Fibroblast of skin of right biceps (primary cell): ENCODE measurements at regions not wholly inside any gene's neighbourhood (a gene's known extent, or its start where the extent isn't known, plus 50 kb on each side); places are given as distances from the start of the nearest gene placed in this dataset.
A peak's percentile ranks its signal among the peaks of the same experiment; 100 is the strongest.

ENCODE experiments used
- DNase-seq: peaks from one replicate; pipeline ENCODE4 v3.0.0-alpha.2; 2013

DNA sequence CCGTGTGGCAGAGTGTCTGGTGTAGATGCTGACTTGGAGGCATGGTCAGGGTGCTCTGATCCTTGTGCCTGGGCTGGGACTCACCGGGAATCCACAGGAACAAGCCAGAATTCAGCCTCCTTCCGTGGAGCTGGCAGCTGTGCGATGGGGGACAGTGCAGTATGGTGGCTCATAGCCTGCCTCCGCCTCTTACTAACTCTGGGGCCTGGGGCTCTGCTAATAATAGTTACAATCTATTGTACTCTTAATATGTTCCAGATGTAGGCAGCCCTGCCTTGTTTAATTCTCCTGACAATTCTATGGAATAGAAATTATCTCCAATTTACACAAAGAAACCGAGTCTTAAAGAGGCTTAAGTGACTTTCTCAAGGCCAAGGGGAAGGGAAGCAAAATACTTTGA, 77.6 kb downstream of the PCDH1 start:
- peak; percentile 34 for DNase-seq

DNA sequence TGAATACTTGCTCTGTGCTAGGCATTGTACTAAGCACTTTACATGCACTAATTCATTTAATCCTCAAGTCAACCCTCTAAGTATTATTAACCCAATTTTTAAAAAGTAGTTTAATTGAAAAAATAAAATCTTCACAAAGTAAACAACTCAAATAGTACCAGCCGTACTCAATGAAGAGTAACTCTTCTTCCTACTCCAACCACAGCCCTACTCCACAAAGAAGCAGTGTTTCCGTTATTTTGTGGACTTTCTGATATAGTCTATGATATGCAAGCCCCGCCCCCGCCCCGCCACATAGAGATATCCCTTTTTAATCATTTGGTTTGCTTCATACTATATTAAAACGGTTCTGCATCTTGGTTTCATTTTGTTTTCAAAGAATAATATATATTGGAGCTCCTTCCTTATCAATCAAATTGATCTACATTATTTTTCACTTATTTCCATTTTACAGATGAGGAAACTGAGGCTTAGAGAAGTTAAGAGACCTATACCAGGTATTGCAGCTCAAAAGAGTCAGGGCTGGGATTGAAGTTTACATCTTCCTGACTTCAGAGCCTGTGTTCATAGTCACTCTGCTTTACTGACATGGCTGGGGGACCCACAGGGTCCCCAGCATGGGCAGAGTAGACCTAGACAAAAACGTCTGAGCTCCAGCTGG, 78.6 kb downstream of the PCDH1 start:
- no peak for DNase-seq

DNA sequence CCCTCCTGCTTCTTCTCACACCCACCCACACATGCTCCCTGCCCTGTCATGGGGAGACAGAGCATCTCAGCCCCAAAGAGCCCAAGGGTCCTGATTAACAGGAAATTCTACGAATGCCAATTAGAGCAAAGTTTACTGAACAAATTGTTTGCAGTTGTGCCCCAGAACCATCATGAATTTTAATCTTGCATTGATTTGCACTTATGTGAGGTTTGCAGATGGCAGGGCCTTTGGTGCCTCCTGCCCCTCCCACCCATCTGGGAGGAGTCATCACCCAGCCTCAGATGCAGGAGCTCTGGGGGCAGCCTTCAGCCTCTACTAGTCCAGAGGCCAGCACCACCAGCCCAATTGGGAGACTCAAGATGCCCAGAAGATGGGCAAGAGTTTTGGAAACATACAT, 80.8 kb downstream of the PCDH1 start:
- no peak for DNase-seq

DNA sequence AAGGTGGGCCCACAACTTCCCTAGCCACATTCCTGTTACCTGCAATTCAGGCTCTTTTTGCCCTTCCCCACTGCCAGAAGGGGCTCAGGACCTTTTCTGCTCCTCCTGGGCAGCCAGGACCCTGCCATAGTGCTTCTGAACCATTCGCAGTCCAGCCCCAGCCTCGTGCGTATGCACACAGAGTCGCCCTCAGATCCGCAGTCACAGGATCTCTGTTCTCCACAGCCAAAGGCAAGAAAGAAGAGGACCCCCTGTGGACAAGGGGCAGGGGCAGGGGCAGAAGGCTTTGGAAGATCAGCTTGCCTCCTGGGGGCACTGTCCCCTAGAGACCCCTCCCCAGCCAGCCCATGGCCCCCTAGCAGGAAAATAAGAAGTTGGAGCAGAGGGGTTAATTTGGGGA, 82.8 kb downstream of the PCDH1 start:
- DNase-seq = no peak

DNA sequence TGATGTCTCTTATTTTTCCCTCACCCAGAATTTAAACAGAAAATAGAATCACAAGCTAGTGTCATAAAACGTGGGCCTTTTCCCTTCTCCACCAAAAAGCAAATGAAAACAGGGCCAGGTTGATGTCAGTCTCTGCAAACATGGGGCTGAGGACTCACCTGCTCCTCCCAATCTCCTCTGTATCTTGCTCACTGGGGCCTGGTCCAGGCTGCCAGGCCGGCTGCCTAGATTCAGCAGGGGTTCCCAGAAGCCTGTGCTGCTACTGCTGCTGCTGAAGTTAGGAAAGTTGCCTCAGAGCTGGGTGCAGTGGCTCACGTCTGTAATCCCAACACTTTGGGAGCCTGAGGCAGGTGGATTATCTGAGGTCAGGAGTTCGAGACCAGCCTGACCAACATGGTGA, 84.3 kb downstream of the PCDH1 start:
- no peak for DNase-seq

DNA sequence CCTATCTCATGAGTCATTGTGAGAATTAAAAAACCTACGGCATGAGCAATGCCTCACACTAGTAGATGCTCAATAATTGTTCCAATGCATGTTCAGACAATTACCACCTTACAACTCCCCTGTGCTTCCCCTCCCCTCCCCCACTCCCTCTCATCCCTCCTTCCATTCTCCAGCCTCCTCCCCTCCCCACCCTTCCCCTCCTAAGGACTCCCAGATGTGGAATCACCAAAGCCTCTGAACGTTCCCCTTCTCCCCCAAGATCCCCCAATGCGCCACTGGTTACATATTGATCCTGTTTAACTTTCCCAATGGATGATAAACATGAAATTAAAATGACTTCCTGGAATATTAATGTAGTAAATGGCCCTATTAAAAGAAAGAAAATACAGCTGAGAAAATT, 84.8 kb downstream of the PCDH1 start:
- no peak for DNase-seq

DNA sequence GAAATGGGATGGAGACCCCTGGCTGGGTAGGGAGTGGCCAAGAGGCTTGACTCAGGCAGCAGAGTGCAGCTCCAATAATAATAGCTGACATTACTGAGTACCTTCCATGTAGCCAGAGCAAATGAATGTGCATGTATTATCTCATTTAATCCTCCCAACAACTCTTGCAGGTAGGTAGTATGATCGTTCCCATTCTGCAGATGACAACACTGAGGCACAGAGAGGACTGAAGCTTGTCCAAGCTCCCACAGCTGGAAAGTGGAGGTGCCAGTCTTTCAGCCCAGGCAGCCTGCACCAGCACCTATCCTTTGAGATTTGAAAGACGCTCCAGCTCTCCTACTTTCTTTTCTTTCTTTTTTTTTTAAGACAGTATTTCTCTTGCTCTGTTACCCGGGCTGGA, 87.6 kb downstream of the PCDH1 start:
- DNase-seq = no peak

DNA sequence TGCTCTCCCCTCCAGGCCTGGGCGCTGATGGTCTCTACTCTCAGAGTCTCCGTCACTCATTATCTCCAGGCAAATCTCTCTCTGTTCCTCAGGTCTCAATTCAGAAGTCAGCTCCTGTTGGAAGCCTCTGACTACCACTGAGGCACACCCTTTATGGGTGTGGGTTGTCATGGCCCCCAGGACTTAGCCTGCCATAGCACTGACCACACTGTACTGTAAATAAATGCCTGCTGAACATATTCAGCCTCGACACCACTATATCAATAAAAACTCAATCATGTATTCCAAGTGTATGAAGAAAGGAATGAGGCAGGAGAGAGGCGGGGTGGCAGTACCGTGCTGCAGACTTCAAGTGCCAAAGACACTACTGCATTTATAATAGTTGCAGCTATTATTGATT, 88.9 kb downstream of the PCDH1 start:
- DNase-seq = no peak

DNA sequence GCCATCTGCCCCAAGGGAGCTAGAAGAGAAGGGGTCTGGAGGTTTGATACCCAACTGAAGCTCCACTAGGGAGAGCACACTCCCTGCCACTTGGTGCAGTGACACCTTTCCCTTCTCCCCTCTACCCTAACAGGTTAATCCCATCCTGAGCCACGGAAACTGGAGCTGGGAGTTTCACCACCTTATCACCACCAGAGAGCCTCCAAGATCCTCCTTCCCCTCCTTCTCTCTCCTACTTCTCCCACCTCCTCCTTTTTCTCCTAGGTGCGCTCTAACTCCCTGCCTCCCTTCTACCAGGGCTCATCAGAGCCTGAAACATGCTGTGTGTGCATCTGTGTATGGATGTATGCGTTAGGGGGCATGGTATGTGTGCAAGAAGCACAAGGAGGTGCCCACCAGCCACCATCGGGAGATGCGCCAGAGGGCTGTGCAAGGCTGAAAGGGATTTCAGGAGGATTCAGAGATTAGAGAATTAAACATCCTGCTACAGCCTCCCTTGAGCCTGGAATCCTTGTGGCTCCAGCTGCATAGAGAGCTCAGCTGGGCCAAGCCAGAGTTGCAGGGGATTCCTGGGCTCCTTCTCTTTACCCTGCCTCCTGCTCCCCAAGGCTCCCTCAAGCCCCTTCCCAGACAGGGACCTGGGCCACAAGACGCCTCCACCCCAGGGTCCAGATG, 89.8 kb downstream of the PCDH1 start:
- no peak for DNase-seq

DNA sequence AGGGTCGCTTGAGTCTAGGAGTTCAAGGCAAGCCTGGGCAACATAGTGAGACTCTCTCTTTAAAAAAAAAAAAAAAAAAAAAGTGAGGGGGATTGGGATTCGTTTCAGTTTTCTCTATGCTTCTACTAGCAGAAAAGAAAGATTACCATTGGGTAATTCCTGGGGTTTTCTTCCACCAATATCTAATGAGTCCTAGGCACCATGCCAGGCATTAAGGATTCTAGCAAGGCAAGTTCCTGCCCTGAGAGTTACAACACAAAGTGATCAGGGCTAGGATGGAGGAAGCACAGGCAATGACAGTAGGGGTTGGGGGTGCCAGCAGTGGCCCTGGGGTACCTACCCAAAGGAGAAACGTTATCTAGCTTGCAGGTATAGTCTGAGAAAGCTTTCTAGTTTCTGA, 90.8 kb downstream of the PCDH1 start:
- DNase-seq = no peak

DNA sequence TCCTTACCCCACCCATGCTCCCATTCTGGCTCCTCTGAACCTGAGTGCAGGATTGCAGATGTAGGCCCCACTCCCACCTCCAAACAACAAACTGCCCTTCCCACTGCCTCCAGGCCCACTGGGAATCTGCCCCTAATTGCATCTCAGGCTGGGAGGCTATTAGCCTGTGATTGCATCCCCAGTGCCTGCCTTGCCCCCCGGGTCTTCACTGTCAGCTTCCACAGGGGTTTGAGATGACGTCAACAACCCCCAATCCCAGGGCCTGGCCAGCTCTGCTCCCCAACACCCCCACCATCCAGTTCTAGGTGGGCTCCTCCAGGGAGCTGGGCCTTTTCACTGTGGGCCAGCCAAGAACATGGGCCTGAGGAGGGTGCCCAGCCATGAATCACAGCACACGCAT, 91.5 kb downstream of the PCDH1 start:
- no peak for DNase-seq

DNA sequence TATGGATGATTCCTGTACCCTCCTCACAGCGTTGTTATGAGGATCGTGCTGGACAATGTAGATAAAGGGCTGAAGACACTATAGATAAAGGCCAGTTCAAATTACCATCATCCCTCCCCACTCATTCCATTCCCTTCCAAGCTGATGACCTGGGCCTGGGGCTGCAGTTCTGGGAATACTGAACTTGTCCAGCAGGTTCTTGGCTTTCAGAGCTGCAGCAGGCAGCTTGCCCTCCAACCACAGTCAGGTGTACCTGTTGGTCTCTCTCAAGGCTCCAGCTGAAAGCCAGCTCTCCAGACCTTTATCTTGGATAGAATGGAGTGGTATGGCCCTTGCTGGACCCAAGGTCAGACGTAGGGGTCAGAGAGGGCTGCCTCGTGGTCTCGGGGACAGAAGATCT, 92.5 kb downstream of the PCDH1 start:
- DNase-seq = no peak

DNA sequence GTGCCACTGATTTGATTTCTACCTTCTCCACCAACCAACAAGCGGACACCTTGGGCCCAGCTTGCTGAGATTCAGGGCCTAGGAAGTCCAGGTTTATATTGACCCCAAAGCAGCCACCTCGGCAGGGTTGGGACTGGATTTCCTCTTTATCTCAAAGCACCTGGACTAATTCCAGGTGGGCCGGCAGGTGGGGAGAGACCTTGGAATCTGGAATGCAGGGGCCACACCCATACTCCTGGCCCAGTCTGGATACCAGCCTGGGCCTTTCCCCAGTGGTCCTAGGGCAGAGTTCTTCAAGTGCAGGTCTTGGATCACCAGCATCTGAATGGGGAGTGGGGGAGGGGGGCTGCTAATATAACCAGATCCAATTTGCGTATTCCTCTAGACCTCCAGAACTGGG, 93.1 kb downstream of the PCDH1 start:
- DNase-seq = no peak

DNA sequence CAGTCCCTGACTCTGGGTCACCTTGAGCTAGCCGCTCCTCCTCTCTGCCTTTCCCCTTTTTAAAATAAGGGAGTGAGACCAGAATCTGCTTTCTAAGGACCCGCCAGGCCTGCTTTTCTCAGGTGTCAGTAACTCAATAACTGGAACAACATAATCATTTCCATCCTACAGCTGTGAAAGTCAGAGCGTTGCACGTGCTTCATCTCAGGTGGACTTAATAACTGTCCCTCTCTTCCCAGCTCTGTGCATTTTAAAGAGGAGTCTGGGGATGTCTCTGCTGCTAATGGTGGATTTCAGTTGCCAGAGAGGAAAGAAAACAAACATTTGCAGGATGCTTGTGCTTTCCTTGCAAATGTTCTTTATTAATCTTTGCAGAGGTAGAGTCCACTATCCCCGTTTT, 93.7 kb downstream of the PCDH1 start:
- no peak for DNase-seq

DNA sequence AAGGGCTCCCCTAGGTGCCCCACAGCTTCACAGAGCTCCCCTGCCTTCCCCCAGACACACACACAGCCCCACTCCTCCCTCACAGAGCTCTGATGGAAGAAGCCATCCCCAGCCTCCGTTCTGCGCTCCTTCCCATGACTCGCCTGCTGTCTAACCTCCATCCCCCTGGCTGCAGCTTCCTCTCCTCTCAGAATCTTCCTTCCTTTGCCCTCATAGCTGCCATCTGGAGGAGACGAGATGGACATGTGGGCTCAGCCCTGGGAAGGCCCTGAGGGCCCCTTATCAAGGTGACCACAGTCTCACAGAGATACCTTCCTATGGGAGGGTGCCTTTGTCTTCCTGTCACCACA, 94.3 kb downstream of the PCDH1 start:
- no peak for DNase-seq

DNA sequence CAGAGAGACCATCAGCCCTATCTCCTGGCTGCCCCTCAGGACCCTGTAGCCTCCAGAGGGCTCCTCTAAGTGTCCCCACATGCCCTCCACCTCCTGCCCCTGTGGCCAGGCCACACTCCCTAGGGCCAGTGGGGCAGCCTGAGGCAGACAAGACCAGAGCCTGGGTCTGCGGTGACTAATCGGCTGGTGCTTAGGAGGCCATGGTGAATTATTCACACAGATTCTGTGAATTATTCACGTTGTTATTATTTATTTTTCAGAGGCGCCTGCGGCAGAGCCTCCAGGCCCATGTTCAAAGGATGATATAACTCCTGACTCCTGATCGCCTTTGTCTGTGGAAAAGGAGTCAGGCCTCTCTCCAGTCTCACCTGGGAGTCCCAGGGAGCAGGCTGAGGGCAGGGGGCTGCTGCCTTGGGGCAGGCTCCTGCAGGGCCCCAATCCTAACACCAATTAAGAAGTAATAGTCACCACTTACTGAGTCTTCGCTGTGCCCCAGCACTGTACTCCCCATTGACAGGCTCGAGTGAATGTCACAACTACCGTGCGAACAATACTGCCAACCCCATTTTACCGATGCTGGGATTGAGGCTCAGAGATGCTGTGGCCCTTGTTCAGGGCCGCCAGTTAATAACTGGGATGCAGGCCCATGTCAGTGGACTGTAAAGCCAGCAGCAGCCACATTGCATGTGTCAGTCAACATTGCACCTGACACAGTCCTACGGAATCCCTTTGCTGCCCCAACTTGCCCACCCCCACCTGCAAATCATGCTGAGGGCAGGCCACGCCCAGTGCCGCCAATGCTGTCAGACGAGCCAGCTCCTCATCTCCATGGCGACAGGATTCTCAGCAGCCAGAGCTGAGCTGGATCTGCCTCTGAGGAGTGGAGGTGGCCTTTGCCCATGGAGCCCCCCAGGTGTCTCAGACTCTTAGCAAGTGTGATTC, 94.9 kb downstream of the PCDH1 start:
- DNase-seq = no peak

DNA sequence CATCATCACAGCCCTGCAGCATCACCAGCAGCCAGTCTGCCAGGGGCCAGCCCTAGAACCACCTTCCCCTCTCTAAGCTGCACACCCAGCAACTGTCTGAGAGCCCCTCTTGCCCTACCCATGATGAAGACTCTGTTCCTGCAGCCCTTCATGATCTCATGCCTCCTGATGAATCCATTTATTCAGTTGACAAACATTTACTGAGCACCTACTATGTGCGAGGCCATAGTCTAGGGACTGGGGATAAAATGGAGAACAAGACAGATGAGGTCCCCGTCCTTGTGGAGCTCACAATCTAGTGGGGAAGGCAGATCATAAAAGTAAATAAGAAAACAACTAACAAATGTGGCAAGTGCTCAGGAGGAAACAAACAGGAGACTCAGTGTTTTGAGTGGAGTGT, 96.3 kb downstream of the PCDH1 start:
- DNase-seq = no peak

DNA sequence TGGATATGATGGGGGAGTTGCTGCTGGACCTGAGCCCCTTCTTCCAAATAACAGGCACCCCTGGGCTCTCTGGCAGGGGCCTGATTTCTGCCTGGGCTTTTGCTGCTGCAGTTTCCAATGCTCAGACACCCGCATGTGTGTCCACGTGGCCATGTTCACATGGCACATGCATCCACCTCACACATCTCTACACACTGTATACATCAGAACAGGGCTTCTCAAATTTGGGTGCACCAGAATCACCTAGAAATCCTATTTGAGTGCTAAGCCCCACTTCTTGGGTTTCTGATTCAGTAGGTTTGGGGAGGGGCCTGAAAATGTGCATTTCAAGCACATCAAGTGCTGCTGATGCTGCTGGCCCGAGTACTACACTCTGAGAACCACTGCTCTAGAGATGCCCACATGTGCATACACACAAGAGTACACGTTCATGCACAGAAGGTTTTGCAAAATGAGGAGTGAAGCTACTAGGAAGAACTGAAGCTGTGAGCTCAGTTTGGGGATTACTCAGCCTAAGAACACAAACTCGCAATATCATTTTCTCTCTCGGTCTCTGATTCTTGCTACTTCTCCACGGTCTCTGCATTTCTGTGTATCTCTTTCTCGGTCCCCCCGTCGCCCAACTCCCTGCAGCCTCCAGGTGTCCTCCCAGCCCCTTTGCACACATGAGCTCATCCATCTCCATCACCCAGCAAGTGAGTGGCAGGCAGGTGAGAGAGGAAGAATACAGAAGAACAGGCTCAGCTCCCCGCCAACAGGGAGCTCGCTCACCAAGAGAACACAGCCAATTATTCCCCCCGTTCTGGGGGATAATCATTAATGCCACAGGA, 97.0 kb downstream of the PCDH1 start:
- DNase-seq = no peak

DNA sequence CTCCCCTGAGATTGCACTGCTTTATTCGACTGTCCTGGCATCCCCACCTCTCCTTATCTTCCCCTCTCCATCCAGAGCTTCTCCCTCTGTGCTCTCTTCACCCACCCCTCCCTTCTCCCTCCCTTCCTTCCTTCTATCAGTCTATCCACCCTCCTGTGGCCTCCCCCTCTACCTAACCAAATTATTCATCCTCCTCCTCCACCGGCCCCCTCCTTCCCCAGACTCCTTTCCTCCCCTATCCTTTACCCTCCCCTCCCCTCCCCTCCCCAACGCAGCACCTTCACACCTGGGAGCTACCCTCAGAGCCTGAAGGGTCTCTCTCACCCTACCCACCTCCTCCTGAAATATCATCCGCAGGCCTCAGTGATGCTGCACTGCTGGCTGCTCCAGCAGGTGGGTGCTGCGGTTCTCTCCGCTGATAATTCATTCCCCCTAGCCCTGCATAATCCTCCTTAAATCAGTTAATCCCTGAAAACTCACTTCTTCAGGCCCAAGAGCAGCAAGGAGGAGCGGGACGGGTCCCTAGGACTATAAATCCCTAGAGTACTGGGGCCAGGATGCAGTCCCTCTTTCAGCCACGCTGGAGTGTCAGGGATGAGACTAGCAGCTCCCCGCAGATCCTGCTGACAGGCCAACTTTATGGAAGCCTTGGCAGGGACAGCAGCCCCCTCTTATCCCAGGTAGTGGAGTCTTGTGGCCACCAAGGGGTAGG, 97.8 kb downstream of the PCDH1 start:
- DNase-seq = no peak

DNA sequence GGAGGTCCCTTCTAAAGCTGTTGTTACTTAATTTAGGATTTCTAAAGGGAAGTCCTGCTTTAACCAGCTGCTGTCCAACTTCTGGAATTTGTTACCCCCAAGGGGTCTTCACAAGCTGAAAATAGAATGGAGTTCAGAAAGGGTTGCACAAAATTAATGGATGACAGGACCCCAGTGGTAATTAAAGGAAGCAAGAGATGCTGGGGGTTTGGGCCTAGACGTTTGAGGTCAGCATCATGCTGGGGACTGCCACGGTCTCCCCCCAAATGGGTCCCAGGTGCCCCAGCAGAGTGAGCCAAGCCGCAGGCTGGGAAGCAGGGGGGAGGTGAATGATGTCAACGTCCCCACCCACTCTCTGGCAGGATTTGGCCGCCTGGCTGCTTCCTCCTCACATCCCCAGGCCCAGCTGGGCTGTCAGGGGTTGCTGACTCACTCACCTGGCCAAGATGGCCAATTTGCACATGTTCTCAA, 97.5 kb upstream of the ARAP3 start:
- peak; percentile 51 for DNase-seq

DNA sequence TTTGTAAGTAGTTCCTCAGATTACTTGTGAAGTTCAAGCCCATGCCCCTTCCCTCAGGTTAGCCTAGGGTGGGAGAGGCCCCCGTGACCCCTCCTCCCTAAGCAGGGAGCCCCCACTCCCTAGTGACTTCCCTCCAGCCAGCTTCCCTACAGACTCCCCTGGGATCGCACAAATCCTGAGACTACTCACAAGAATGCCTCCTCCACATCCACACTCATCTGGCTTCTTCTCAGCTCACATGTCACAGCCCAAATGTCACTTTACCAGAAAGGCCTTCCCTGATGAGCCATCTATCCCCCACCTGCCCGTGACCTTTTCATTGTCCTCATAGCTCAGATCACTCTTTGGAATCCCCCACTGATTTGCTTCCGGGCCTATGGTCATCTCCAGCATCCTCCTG, 96.7 kb upstream of the ARAP3 start:
- peak; percentile 14 for DNase-seq

DNA sequence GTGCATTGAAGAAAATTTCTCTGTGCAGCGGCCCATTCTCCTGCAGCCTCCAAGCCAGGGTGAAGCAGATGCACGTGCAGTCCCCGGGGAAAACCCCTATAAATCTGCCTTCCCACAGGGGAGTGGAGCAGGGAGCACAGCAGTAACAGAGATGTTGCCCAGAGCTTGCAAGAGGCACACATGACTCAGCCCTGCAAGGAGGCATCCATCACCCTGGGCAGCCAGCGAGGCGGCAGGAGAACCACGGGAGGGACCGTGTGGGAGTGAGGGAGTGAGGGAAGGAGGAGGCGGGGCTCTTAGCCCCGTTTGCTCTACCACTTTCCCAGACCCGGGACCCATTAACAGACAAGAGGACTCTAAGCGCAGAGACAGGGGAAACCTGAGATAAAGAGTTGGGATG, 96.2 kb upstream of the ARAP3 start:
- DNase-seq = peak; percentile 77
